ENCODE measurements at regions not wholly inside any gene's neighbourhood (a gene's known extent, or its start where the extent isn't known, plus 50 kb on each side); places are given as distances from the start of the nearest gene placed in this dataset.

DNA sequence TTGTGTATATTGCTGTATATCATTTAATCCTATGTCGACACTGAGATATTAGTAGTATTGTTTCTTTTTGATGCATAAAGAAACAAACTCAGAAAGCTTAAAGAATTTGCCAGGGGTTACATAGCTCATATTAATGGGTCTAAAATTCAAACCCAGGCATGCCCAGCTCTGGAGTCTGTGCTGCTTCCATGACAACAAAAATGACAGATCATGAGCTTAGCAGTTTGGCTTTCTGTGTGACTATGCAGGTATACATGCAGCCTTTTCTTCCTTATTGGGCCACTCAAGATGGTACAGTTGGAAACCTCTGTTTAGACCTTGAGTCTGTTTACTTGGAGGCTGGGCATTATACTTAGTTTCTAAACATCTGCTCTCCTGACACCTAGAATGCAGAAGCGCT lies 220.5 kb upstream of the TENM4 start:
- TF ChIP-seq, protein P1, sequence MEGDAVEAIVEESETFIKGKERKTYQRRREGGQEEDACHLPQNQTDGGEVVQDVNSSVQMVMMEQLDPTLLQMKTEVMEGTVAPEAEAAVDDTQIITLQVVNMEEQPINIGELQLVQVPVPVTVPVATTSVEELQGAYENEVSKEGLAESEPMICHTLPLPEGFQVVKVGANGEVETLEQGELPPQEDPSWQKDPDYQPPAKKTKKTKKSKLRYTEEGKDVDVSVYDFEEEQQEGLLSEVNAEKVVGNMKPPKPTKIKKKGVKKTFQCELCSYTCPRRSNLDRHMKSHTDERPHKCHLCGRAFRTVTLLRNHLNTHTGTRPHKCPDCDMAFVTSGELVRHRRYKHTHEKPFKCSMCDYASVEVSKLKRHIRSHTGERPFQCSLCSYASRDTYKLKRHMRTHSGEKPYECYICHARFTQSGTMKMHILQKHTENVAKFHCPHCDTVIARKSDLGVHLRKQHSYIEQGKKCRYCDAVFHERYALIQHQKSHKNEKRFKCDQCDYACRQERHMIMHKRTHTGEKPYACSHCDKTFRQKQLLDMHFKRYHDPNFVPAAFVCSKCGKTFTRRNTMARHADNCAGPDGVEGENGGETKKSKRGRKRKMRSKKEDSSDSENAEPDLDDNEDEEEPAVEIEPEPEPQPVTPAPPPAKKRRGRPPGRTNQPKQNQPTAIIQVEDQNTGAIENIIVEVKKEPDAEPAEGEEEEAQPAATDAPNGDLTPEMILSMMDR (IDR thresholded peaks at IDR 0.05; ENCODE audit: low read length), result no peak
- TF ChIP-seq EZH2 (IDR thresholded peaks at IDR 0.05; ENCODE audit: borderline replicate concordance, low read length), result no peak

All from OCI-LY1 (cell line).